NCI-H446 (cell line): ENCODE measurements at regions not wholly inside any gene's neighbourhood (a gene's known extent, or its start where the extent isn't known, plus 50 kb on each side); places are given as distances from the start of the nearest gene placed in this dataset.

ENCODE experiments used
- DNase-seq, 2 experiments: peaks; one replicate each; lab custom pipeline; 2025; lab: John Stamatoyannopoulos, UW

DNA sequence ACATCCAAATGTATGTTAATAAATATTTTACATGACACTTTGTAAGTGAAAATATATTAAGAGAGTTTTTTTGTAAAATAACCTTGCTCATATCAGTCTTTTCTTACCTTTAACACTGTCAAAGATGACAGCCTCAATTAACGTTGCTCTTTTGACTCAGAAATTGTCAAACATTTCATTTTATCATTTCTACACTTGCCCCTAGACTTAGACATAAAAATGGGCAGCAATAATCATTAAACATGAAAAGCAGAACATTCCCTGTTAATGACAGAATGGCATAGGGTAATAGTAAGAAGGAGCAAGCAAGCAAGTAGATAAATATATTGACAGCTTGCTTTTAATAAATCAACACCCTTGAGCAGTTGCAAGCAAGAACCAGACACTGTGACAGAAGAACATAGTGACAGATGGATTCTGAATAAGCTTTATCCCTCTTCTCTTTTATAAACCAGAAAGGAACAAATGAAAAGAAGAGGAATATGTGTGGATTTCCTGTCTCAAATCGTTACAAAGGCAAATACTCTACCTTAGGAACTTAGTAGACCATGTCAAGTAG lies 796.0 kb upstream of the CHD1 start:
- peak in 1 of 2 experiments; percentile 32 for DNase-seq

DNA sequence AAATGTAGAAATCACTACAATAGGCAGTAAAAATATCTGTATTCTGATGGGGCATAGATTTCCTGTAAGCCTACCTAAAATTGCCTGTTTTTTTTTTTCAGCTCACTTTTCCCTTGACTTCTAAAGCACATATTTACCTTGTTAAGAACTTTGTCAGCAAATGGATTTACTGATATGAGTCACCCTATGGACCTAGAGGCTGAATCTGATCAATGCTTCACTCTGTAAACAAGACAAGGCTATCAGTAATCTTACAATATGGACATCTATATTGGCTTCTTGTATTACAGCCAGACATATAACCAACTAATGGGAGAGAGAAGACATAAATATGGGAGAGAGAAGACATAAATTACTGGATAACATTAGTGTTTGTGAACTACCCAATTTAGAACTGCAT lies 792.7 kb upstream of the CHD1 start:
- DNase-seq: no peak

DNA sequence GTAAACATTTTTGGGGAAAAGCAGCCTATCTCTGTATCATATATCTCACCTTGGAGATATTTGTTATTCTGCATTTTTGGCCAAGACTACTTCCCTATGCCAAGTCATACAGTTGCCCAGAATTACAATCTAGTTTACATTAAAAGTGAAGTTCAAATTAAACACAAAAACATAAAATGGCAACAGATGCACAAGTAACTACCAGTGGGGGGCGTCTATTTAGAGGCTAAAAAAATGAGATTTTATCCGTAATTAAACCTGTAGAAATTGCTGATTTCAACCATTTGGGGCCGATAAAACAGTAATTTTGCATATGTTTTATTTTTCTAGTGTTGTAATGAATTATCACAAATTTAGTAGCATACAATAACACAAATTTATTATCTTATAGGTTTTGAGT lies 787.1 kb upstream of the CHD1 start:
- no peak for DNase-seq

DNA sequence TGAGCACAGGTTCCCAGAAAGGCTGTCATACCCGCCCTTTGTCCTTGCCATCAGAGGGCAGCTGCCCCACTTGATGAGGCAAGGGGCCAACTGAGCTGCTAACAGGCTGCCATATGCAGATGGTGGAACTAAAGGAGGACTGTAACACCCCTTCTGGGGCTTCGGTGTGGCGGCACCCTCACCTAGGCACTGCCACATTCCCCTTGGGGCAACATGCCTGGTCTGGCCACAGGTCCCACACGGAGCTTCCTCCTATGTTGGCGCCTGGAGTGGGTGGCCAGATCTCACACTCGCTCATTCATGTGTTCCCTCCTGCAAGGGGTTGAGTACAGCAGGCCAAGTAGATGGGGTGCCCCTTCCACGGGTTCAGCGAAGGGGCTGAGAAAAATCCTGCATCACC lies 777.4 kb upstream of the CHD1 start:
- DNase-seq: no peak

DNA sequence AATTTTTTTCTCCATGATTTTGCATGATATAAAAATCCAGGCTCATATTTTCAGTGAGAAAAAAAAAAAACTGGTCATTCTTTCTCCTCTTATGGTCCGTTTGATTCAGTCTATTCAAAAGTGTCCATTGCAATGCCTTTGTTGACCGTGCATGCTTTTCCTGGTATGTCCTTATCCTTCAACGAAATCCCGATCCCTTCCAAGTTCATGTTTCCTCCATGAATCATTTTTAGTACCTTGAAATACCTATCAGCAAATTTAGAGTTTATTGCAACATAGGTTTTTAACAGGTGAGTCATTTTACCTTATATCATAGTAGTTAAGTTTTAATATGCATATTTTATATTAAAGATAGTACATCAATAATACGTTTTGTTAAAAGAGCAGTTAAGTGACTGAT lies 773.8 kb upstream of the CHD1 start:
- no peak for DNase-seq

DNA sequence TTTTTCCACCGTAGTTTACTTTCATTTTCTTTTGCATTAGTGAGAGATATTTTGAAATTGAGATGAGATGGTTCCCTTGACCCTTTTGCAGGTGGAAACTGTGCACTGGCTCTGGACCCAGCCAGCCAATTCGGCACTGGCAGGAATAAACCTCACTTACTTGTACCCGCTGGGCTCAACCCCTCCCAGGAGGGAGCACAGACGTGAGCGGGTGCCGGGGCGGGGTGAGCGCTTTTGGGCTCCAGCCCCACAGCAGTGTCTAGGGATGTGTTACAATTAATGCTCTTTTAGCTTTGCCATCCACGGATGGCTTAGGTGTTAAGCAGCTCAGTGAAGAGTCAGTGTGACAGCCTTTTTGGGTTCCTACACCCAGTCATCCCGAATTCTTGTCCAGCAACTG lies 766.1 kb upstream of the CHD1 start:
- no peak for DNase-seq

DNA sequence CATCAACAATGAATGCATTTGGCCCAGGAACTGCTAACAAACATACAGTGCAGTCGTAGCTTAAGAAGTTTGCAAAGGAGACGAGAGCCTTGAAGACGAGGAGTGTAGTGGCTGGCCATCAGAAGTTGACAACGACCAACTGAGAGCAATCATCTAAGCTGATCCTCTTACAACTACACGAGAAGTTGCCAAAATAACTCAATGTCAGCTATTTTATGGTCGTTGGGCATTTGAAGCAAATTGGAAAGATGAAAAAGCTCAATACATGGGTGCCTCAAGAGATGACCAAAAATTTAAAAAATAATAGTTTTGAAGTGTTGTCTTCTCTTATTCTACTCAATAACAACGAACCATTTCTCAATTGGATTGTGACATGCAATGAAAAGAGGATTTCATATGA lies 757.7 kb upstream of the CHD1 start:
- no peak for DNase-seq

DNA sequence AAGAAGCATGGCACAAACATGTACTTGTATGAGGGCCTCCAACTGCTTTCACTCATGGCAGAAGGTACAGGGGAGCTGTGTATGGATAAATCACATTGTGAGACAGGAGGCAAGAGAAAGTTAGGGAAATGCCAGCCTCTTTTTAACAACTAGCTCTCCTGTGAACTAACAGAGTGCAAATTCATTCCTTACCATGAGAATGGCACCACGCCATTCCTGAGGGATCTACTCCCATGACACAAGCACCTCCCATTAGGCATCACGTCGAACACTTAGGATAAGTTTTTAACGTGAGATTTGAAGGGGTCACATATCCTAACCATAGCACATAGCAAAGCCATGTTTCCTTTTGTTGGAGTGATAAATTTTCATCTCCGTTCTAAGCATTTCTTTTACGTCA lies 747.2 kb upstream of the CHD1 start:
- no peak for DNase-seq

DNA sequence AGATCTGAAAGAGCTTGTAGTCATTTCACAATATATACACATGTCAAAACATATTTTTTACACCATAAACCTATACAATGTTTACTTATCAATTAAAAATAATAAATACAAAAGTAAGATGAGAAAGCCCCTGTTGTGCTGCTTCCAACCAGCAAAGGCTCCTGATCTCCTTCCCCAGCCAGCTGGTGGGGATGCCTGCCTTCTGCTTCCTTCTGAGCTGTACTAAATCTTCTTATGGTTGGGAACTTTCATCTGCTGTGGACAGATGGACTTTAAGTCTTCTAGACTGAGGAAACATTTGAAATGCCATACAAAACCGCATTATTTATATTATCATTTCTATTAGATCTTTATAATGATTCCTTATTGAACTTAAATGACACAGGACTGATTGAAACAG lies 745.3 kb upstream of the CHD1 start:
- peak in 1 of 2 experiments; percentile 3 for DNase-seq

DNA sequence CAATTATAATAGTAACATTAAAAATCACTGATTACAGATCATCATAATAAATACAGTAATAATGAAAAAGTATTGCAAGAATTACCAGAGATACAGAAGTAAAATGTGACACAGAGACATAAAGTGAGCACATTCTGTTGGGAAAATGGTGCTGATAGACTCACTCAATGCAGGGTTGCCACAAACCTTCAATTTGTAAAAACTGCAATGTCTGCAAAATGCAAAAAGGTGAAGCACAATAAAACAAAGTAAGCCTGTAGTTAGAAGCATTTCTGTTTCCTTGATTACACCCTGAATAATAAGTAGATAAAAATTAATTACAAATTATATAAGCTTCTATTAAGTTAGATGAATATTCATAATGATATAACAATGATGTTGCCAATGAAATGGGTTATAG lies 736.2 kb upstream of the CHD1 start:
- no peak for DNase-seq

DNA sequence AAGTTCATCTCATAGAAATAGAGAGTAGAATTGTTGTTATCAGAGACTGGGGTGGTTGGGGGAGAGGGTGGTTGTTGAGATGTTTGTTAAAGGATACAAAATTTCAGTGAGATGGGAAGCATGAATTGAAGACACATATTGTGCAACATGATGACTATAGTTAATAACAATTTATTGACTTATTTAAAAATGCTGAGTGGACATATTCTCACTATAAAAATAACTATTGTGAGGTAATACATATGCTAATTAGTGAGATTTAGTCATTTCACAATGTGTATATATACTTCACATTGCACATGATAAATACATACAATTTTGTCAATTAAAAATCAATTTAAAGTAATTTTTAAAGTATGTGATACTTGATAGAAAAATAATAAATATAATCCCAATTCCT lies 722.5 kb upstream of the CHD1 start:
- no peak for DNase-seq

DNA sequence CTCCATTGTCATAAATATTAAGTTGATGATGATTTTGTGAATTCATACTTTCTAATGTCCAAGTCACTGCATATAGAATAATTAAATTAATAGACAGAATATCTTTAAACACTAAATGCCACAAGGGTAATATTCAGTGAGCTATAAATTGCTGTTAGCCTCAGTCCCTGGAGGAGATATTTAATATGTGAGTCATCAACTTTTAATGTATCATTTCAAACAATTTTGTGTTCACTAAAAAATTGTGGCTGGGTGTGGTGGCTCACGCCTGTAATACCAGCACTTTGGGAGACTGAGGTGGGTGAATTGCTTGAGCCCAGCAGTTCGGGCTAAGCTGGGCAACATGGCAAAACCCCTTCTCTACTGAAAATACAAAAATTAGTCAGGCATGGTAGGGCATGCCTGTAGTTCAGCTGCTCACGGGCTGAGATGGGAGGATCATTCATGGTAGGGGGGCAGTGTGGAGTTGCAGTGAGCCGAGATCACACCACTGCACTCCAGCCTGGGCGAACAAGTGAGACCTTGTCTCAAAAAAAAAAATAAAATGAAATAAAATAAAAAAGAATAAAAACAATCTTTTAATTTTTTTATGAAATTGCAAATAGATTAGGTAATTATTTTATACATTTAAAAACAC lies 717.3 kb upstream of the CHD1 start:
- DNase-seq: no peak

DNA sequence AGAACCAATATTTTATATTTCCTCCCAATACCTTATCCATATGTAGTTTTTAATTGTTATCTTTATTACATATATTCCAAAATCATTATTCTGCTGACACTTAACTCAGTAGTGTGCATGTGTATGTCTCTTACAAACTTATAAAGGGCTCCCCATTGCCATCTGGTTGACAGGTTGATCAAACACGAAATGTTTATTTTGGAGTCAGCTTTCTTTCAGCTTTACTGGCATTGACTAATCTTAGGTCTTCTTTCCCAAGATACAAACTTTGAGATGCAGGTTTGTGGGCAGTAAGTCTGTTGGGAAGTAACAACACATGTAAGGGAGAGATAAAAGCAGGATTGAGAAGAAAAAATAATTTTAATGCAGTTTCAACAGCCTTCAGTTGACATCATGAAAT lies 716.0 kb upstream of the CHD1 start:
- DNase-seq: peak; percentile 3

DNA sequence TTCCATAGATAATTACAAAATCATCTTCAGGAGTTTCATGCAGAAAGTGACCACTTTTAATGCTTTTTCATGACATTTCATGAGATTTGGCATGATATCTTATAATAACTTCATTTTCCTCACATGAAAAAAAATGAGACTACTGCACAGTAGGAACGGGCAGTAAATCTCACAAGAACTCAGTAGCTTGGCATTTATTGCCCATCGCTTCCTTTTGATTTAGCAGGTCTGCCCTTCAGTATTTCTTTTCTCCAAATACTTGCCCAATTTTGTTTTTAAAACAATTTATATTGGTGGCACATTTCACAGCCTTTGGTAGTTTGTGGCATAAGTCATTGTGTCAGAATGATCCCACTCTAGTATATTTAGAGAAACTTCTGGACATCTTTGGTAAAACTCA lies 711.8 kb upstream of the CHD1 start:
- no peak for DNase-seq

DNA sequence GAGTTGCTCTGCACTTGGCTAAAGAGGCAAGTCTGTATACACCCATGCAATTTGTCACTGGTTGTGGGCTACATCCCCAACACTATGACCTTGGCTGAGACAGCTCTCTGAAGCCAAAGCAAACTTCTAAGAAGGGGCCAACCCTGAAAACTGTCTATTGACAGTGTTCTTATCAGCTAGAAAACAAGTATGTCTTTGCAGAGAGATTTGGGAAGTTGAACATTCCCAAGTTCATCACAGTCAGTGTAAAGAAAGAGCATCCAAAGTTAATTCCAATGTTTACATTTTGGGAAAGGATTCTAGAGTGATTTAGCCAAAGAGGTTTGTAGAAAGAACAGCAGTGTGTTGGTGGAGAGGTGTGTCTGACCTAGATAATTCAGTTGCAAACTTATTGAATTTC lies 711.1 kb upstream of the CHD1 start:
- DNase-seq: no peak

DNA sequence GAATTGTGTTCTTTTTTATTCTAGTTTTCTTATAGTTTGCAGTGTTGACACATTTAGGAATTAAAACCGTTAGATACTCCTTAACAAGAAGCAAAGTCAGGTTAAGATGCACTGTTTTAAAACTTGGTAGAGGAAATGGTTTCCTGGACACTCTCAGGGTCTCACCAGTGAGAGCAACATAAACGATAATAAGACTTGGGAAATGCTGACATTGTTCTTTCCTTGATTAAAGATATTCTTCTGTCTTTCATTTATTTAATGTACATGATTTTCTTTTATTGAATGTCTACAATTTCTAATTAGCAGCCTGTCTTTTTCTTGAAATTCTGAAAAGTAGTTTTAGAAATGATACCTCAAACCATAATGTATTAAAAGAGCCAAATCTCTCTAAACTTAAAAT lies 707.9 kb upstream of the CHD1 start:
- DNase-seq: no peak

DNA sequence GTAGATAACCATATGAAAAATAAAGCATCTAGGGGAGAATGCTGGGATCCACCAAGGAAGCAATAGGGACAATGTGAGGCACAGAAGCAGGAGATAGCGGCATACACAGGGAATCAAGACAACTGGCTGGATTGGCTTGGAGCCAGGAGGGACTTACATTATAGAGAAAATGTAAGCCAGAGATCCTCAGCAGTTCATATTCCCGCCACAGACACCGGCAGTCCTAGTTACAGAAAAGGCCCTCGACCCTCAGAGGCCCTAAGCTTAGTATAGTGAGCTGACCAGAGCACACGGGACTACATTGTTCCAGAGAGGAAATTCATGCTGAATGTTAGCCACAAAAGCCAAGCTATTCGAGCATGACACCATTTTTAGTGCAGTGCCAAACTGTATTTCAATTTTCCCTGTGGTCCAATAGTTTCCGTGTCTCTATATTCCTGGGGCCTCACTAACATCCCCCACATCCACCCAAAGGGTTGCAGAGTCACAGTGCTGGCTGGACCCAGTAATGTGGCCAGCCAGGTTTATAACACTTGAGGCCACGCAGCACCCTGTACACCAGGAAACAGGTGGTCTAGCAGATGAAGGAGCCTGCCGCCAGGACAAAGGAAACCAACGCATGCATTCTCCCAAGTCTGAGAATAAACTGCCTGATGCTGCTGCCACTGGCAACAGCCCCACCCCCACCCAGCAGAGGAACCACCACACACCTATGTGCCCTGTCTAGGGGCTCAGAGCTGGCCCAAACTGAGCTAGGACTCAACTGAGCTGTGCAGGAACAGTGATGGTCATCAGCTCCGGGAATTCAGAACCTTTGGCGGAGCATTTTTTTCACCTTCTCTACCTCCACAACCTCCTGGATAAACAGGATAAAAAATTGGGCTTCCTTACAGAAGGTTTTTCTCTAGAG lies 693.2 kb upstream of the CHD1 start:
- DNase-seq: peak in 1 of 2 experiments; percentile 51

DNA sequence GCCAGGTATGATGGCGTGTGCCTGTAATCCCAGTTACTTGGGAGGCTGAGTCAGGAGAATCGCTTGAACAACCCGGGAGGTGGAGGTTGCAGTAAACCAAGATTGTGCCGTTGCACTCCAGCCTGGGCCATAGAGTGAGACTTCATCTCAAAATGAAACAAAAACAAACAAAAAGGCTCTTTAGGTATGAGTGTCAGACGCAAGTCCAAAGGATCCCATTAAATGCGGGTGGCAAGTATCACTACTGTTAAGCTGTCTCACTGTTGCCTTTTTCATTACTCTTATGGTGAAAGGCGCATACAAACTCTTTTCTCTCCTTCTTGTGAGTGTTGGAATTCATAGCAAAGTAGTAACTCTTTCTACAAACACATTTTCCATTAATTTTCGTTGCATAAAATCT lies 688.5 kb upstream of the CHD1 start:
- no peak for DNase-seq

DNA sequence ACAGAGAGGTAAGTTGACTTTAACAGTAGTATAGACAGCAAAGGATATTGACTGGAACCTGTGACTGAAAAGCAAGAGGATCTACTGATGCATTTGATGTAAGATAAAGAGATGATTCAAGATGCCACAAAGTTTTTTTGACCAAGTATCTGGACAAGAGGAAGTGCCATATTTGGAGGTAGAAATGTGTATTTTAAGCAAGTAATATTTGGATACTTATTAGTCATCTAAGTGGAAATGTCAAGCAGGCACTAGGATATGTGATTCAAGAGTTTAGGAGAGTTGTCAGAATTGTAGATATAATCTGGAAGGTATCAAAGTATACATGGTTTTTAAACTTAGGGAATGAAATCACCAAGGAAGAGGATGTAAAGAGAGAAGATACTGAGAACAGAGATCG lies 686.1 kb upstream of the CHD1 start:
- no peak for DNase-seq

DNA sequence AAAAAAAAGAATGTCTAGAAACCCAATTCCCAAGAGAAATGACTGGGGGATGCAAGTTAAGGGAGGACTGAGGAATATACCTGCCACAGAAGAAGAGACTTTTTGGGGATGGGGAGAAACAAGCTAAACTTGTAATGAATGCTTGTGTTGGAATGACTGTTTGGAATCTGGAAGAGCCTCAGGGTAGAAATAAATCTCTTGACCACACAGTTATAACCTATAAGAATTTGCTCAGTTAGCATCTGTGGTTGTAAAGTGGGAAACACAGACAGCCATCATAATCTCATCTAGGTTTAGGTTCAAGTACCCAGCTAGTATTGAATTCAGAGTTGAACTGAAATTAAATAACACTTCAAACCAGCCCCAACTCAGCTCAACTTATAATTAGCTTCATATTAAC lies 678.3 kb upstream of the CHD1 start:
- DNase-seq: no peak

DNA sequence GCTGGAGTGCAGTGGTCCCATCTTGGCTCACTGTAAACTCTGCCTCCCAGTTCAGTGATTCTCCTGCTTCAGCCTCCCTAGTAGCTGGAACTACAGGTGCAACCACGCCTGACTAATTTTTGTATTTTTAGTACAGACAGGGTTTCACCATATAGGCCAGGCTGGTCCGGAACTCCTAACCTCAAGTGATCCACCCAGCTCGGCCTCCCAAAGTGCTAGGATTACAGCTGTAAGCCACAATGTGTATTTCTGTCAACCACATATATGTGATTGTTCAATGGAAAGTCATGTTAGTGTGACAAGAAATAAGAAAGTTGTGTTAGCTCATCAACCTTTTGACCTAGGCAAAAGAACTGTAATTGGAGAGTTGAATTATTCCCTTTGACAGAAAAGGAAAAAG lies 677.1 kb upstream of the CHD1 start:
- no peak for DNase-seq

DNA sequence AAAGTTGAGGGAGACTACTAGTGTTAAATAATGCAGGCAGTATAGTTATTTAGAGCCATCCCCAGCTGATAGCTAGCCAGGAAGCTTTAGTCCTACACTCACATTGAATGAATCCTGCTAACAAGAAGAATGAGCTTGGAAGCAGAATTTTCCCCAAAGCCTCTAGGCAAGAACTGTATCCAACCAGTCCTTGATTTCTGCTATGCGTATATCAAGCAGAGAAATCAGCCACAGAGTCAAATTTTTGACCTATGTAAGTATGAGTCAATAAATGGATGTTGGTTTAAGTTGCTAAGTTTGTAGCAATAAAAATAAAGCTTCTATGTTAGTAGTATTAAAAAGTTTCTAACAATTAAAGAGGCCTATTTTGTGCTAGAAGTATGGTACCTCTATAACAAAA lies 672.1 kb upstream of the CHD1 start:
- no peak for DNase-seq

DNA sequence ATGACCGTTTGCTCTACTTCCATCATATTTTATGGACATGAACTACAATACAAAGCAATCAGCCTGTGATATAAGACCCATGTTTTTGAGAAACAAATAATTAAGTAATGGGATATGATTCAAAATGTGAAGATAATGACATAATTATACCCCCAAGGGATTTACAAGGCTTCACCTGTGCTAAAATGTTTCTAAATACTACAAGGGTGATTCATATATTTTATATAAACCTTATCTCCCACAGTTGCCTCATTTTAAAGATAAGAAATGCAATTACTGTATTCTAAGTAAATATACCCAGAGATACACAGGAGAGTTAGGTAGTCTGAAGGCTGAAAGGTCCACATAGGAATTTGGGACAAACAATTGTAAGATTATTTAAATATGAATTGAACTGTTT lies 662.0 kb upstream of the CHD1 start:
- DNase-seq: no peak
